ENCODE measurements at regions not wholly inside any gene's neighbourhood (a gene's known extent, or its start where the extent isn't known, plus 50 kb on each side); places are given as distances from the start of the nearest gene placed in this dataset.

DNA sequence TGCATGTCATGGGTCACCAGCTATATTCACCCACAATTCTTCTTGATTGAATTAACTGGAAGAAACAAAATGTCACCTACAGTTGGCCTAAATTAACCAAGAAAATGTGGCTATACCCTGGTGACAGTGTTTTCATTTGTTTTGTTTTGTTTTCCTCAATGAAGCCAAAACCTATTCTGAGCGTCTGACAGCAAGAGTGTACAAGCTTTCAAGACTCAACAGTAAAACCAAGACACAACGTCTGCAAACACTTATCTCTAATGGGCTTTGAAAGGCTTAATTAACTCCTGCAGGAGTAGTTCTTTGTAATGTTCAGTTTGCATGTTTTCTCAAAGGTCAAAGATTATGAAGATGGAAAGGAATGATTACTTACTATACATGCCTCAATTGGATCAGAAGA is 827.6 kb upstream of the KLHL29 start:
- CTCF ChIA-PET, result no interaction called here
- DNase-seq (ENCODE audit: extremely low spot score), result no peak
- POLR2A ChIA-PET, result no interaction called here
- TF ChIP-seq SP1 (IDR thresholded peaks at IDR 0.05), result no peak
- TF ChIP-seq FOXM1 (IDR thresholded peaks at IDR 0.05; ENCODE audit: borderline replicate concordance), result no peak
- TF ChIP-seq FOXA1 (IDR thresholded peaks at IDR 0.05), result no peak
- no peak for TF ChIP-seq ELF4 (IDR thresholded peaks at IDR 0.05)
- TF ChIP-seq LEF1 (IDR thresholded peaks at IDR 0.05; ENCODE audit: borderline replicate concordance), result no peak
- no peak for TF ChIP-seq SUZ12 (IDR thresholded peaks at IDR 0.05)
- TF ChIP-seq, protein P1, sequence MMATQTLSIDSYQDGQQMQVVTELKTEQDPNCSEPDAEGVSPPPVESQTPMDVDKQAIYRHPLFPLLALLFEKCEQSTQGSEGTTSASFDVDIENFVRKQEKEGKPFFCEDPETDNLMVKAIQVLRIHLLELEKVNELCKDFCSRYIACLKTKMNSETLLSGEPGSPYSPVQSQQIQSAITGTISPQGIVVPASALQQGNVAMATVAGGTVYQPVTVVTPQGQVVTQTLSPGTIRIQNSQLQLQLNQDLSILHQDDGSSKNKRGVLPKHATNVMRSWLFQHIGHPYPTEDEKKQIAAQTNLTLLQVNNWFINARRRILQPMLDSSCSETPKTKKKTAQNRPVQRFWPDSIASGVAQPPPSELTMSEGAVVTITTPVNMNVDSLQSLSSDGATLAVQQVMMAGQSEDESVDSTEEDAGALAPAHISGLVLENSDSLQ (IDR thresholded peaks at IDR 0.05), result no peak
- no peak for TF ChIP-seq NFRKB (IDR thresholded peaks at IDR 0.05)
- no peak for TF ChIP-seq HDGF (IDR thresholded peaks at IDR 0.05; ENCODE audit: borderline replicate concordance)
- no peak for TF ChIP-seq L3MBTL2 (conservative IDR thresholded peaks at IDR 0.05)
- no peak for TF ChIP-seq BHLHE40 (IDR thresholded peaks at IDR 0.05; ENCODE audit: borderline replicate concordance)
- TF ChIP-seq CTBP1 (IDR thresholded peaks at IDR 0.05; ENCODE audit: borderline replicate concordance), result no peak
- no peak for TF ChIP-seq ZNF384 (IDR thresholded peaks at IDR 0.05)

DNA sequence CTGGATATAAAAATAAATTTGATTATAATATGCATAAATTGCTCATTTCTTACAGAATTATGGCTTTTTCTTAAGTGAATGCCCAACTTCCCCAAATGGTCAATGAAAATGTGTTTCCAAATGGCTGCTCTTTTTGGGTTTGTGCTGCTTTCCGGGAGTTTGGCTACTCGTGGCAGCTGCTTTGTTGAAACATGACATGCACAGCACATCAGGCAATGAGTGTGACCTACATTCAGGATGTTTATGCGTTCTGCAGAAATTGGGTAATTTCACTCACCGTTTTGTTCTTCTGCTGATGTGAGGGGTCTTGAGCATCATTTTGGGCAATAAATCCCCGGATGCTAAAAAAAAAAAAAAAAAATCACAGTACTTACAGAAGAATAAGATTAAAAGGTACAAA is 825.0 kb upstream of the KLHL29 start:
- ChIA-PET CTCF (no interaction called here), POLR2A (no interaction called here)
- TF ChIP-seq ELF4 (IDR thresholded peaks at IDR 0.05) (no peak), TARDBP (IDR thresholded peaks at IDR 0.05) (no peak), HDGF (IDR thresholded peaks at IDR 0.05; ENCODE audit: borderline replicate concordance) (no peak), ZNF384 (IDR thresholded peaks at IDR 0.05) (no peak), ARNT (IDR thresholded peaks at IDR 0.05) (no peak), BHLHE40 (IDR thresholded peaks at IDR 0.05; ENCODE audit: borderline replicate concordance) (no peak), LEF1 (IDR thresholded peaks at IDR 0.05; ENCODE audit: borderline replicate concordance) (no peak), FOXK2 (IDR thresholded peaks at IDR 0.05) (no peak), NFRKB (IDR thresholded peaks at IDR 0.05) (no peak), CTBP1 (IDR thresholded peaks at IDR 0.05; ENCODE audit: borderline replicate concordance) (no peak), FOXM1 (IDR thresholded peaks at IDR 0.05; ENCODE audit: borderline replicate concordance) (no peak), FOXA1 (IDR thresholded peaks at IDR 0.05) (no peak), L3MBTL2 (conservative IDR thresholded peaks at IDR 0.05) (no peak), SP1 (IDR thresholded peaks at IDR 0.05) (no peak), SUZ12 (IDR thresholded peaks at IDR 0.05) (no peak)
- TF ChIP-seq, protein P1 (IDR thresholded peaks at IDR 0.05), result no peak
- no peak for DNase-seq (ENCODE audit: extremely low spot score)

DNA sequence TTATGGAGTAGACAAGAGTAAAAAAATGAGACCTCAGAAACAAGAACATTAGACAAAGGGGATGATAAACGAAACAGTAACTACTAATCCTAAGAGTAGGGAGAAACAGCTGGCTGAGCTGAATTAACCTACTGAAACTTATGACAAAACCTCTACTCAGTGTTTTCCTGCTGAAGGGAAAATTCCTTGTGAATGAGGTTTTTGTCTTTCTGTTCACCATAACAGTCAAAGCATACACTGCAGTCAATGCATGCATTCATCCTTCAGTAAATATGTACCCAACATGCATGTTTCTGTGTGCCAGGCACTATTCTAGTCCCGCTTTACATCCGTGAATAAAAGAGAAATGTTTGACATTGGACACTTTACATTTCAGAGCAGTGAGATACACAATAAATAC is 805.6 kb upstream of the KLHL29 start:
- TF ChIP-seq HDGF (IDR thresholded peaks at IDR 0.05; ENCODE audit: borderline replicate concordance), result no peak
- TF ChIP-seq FOXM1 (IDR thresholded peaks at IDR 0.05; ENCODE audit: borderline replicate concordance), result no peak
- TF ChIP-seq ZNF384 (IDR thresholded peaks at IDR 0.05), result no peak
- no peak for TF ChIP-seq TARDBP (IDR thresholded peaks at IDR 0.05)
- no peak for TF ChIP-seq SP1 (IDR thresholded peaks at IDR 0.05)
- no peak for TF ChIP-seq FOXK2 (IDR thresholded peaks at IDR 0.05)
- TF ChIP-seq, protein P1 (IDR thresholded peaks at IDR 0.05), result no peak
- no peak for TF ChIP-seq ELF4 (IDR thresholded peaks at IDR 0.05)
- TF ChIP-seq L3MBTL2 (conservative IDR thresholded peaks at IDR 0.05), result no peak
- TF ChIP-seq FOXA1 (IDR thresholded peaks at IDR 0.05), result no peak
- no peak for TF ChIP-seq CTBP1 (IDR thresholded peaks at IDR 0.05; ENCODE audit: borderline replicate concordance)
- CTCF ChIA-PET, result no interaction called here
- DNase-seq (ENCODE audit: extremely low spot score), result no peak

DNA sequence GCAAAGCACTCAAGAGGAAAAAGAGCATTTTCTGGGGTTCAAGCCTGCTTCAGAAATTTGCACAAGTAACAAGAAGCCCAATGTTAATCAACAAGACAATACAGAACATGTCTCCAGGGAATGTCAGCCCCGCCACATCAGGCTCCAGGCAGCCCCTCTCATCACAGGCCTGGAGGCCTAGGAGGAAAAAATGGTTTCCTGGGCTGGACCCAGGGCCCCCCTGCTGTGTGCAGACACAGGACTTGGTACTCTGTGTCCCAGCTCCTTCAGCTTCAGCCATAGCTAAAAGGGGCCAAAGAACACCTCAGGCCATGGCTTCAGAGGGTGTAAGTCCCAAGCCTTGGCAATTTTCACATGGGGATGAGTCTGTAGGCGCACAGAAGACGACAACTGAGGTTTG is 802.9 kb upstream of the KLHL29 start:
- DNase-seq (ENCODE audit: extremely low spot score), result no peak
- ChIA-PET CTCF (no interaction called here), POLR2A (no interaction called here)
- TF ChIP-seq LEF1 (IDR thresholded peaks at IDR 0.05; ENCODE audit: borderline replicate concordance) (no peak), ZNF384 (IDR thresholded peaks at IDR 0.05) (no peak), ELF4 (IDR thresholded peaks at IDR 0.05) (no peak), BHLHE40 (IDR thresholded peaks at IDR 0.05; ENCODE audit: borderline replicate concordance) (no peak), FOXK2 (IDR thresholded peaks at IDR 0.05) (no peak), FOXA1 (IDR thresholded peaks at IDR 0.05) (no peak), CTBP1 (IDR thresholded peaks at IDR 0.05; ENCODE audit: borderline replicate concordance) (no peak), SP1 (IDR thresholded peaks at IDR 0.05) (no peak), NFRKB (IDR thresholded peaks at IDR 0.05) (no peak), SUZ12 (IDR thresholded peaks at IDR 0.05) (no peak), L3MBTL2 (conservative IDR thresholded peaks at IDR 0.05) (no peak), TARDBP (IDR thresholded peaks at IDR 0.05) (no peak), ARNT (IDR thresholded peaks at IDR 0.05) (no peak), HDGF (IDR thresholded peaks at IDR 0.05; ENCODE audit: borderline replicate concordance) (no peak)

More for the DNA sequence above, 805.6 kb upstream of the KLHL29 start:
- POLR2A ChIA-PET, result no interaction called here

DNA sequence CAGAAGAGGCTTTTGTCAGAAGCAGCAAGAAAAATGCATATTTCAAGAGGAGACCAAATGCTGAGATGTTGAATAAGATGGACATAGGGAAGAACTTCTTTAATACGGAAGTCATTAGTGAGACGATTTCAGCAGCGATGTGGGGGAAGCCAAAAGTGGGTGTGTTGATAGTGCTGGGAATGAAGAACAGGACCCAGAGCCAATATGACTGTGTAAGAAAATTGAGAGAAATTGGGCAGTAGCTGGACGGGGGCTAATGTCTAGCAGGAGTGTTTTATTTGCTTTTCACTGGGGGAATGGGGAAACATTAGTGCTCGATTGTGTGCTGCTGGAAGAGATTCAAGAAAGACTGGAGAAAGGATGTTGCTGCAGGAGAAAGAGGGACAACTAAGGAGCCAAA is 788.7 kb upstream of the KLHL29 start:
- DNase-seq (ENCODE audit: extremely low spot score), result no peak
- TF ChIP-seq FOXK2 (IDR thresholded peaks at IDR 0.05) (no peak), BHLHE40 (IDR thresholded peaks at IDR 0.05; ENCODE audit: borderline replicate concordance) (no peak), CTBP1 (IDR thresholded peaks at IDR 0.05; ENCODE audit: borderline replicate concordance) (no peak), L3MBTL2 (conservative IDR thresholded peaks at IDR 0.05) (no peak), ZNF384 (IDR thresholded peaks at IDR 0.05) (no peak), ELF4 (IDR thresholded peaks at IDR 0.05) (no peak), HDGF (IDR thresholded peaks at IDR 0.05; ENCODE audit: borderline replicate concordance) (no peak), NFRKB (IDR thresholded peaks at IDR 0.05) (no peak), FOXM1 (IDR thresholded peaks at IDR 0.05; ENCODE audit: borderline replicate concordance) (no peak)
- TF ChIP-seq, protein P1 (IDR thresholded peaks at IDR 0.05), result no peak
- POLR2A ChIA-PET, result no interaction called here

More for the DNA sequence above, 788.7 kb upstream of the KLHL29 start:
- CTCF ChIA-PET, result no interaction called here
